ENCODE measurements at regions not wholly inside any gene's neighbourhood (a gene's known extent, or its start where the extent isn't known, plus 50 kb on each side); places are given as distances from the start of the nearest gene placed in this dataset.

GRCh38 chr15:95812491-95812890 lies 518.0 kb upstream of the NR2F2 start (continued):
- TF ChIP-seq, protein P1, sequence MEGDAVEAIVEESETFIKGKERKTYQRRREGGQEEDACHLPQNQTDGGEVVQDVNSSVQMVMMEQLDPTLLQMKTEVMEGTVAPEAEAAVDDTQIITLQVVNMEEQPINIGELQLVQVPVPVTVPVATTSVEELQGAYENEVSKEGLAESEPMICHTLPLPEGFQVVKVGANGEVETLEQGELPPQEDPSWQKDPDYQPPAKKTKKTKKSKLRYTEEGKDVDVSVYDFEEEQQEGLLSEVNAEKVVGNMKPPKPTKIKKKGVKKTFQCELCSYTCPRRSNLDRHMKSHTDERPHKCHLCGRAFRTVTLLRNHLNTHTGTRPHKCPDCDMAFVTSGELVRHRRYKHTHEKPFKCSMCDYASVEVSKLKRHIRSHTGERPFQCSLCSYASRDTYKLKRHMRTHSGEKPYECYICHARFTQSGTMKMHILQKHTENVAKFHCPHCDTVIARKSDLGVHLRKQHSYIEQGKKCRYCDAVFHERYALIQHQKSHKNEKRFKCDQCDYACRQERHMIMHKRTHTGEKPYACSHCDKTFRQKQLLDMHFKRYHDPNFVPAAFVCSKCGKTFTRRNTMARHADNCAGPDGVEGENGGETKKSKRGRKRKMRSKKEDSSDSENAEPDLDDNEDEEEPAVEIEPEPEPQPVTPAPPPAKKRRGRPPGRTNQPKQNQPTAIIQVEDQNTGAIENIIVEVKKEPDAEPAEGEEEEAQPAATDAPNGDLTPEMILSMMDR (IDR thresholded peaks at IDR 0.05; ENCODE audit: control extremely low read depth in 1 of 3, insufficient read depth in 1 of 3, low read depth in 1 of 3, low read length in 3 of 3): no peak
- TF ChIP-seq FOSL1 (IDR thresholded peaks at IDR 0.05; ENCODE audit: insufficient read depth, low read depth, low read length): no peak
- no peak for TF ChIP-seq SIN3A (conservative IDR thresholded peaks at IDR 0.05 in 1 of 2, IDR thresholded peaks at IDR 0.05 in 1 of 2; ENCODE audit: low read depth in 1 of 2, low read length in 2 of 2)

Measured in H1 (cell line).